ENCODE measurements at regions not wholly inside any gene's neighbourhood (a gene's known extent, or its start where the extent isn't known, plus 50 kb on each side); places are given as distances from the start of the nearest gene placed in this dataset.

GRCh38 chr9:82532504-82533180, 530.3 kb downstream of the RASEF start:
- Histone ChIP-seq H3K79me2 (ENCODE audit: control insufficient read depth, insufficient read depth, low read length) (no peaks in the 10 kb centered on the region), H3K4me2 (ENCODE audit: extremely low read depth, insufficient read depth, low read length) (no peak overlapping the region), H3K27me3 (ENCODE audit: control insufficient read depth, insufficient read depth, low read length) (no peaks in the 10 kb centered on the region), H3K27ac (ENCODE audit: insufficient read depth, low read length) (no peak overlapping the region), H3K36me3 (ENCODE audit: control insufficient read depth, insufficient read depth, low read length) (no peaks in the 10 kb centered on the region), H3K4me1 (ENCODE audit: control insufficient read depth, extremely low read depth, insufficient read depth, low read length) (no peaks in the 10 kb centered on the region), H4K20me1 (ENCODE audit: control insufficient read depth, extremely low read depth, insufficient read depth, low read length) (no peaks in the 10 kb centered on the region), H3K9me3 (ENCODE audit: control insufficient read depth, insufficient read depth, low read depth, low read length) (no peaks in the 10 kb centered on the region), H3K4me3 (replicated peaks in 1 of 4; ENCODE audit: control extremely low read depth in 1 of 4, insufficient read depth in 1 of 4, low read depth in 3 of 4, low read length in 4 of 4) (no peak overlapping the region), H3K9ac (ENCODE audit: insufficient read depth, low read length) (no peak overlapping the region), H2AFZ (ENCODE audit: low read length) (no peak overlapping the region)
- peak; percentile 14 to 39 for DNase-seq (ENCODE audit: low read depth in 2 of 2)
- TF ChIP-seq CTCF (conservative IDR thresholded peaks at IDR 0.05 in 1 of 2, IDR thresholded peaks at IDR 0.05 in 1 of 2; ENCODE audit: low read depth in 1 of 2, low read length in 2 of 2): peak in 1 of 2 donors; percentile 6
- no peak for TF ChIP-seq EZH2 (IDR thresholded peaks at IDR 0.05; ENCODE audit: low read length, missing control alignments)

GRCh38 chr9:82535432-82535998, 527.4 kb downstream of the RASEF start:
- peak in 1 of 2 donors; percentile 67 for DNase-seq (ENCODE audit: low read depth in 2 of 2)
- Histone ChIP-seq H3K9ac (ENCODE audit: insufficient read depth, low read length) (no peak overlapping the region), H3K36me3 (ENCODE audit: control insufficient read depth, insufficient read depth, low read length) (no peaks in the 10 kb centered on the region), H3K27ac (ENCODE audit: insufficient read depth, low read length) (no peak overlapping the region), H3K9me3 (ENCODE audit: control insufficient read depth, insufficient read depth, low read depth, low read length) (no peaks in the 10 kb centered on the region), H2AFZ (ENCODE audit: low read length) (no peak overlapping the region), H3K4me3 (replicated peaks in 1 of 4; ENCODE audit: control extremely low read depth in 1 of 4, insufficient read depth in 1 of 4, low read depth in 3 of 4, low read length in 4 of 4) (no peak overlapping the region), H3K4me2 (ENCODE audit: extremely low read depth, insufficient read depth, low read length) (no peak overlapping the region), H3K27me3 (ENCODE audit: control insufficient read depth, insufficient read depth, low read length) (no peaks in the 10 kb centered on the region), H4K20me1 (ENCODE audit: control insufficient read depth, extremely low read depth, insufficient read depth, low read length) (no peaks in the 10 kb centered on the region), H3K4me1 (ENCODE audit: control insufficient read depth, extremely low read depth, insufficient read depth, low read length) (no peaks in the 10 kb centered on the region), H3K79me2 (ENCODE audit: control insufficient read depth, insufficient read depth, low read length) (no peaks in the 10 kb centered on the region)
- TF ChIP-seq EZH2 (IDR thresholded peaks at IDR 0.05; ENCODE audit: low read length, missing control alignments) (no peak), CTCF (conservative IDR thresholded peaks at IDR 0.05 in 1 of 2, IDR thresholded peaks at IDR 0.05 in 1 of 2; ENCODE audit: low read depth in 1 of 2, low read length in 2 of 2) (no peak)

- no peaks in the 10 kb centered on the region for H3K4me1 ChIP-seq (ENCODE audit: control insufficient read depth, extremely low read depth, insufficient read depth, low read length)
- no peaks in the 10 kb centered on the region for H3K79me2 ChIP-seq (ENCODE audit: control insufficient read depth, insufficient read depth, low read length)
- H3K27me3 ChIP-seq (ENCODE audit: control insufficient read depth, insufficient read depth, low read length): no peaks in the 10 kb centered on the region
- H3K27ac ChIP-seq (ENCODE audit: insufficient read depth, low read length): no peak overlapping the region
- H3K4me3 ChIP-seq (replicated peaks in 1 of 4; ENCODE audit: control extremely low read depth in 1 of 4, insufficient read depth in 1 of 4, low read depth in 3 of 4, low read length in 4 of 4): no peak overlapping the region
- no peaks in the 10 kb centered on the region for H3K36me3 ChIP-seq (ENCODE audit: control insufficient read depth, insufficient read depth, low read length)
- H3K4me2 ChIP-seq (ENCODE audit: extremely low read depth, insufficient read depth, low read length): no peak overlapping the region
- no peak overlapping the region for H3K9ac ChIP-seq (ENCODE audit: insufficient read depth, low read length)
- no peaks in the 10 kb centered on the region for H4K20me1 ChIP-seq (ENCODE audit: control insufficient read depth, extremely low read depth, insufficient read depth, low read length)
- no peak for TF ChIP-seq CTCF (conservative IDR thresholded peaks at IDR 0.05 in 1 of 2, IDR thresholded peaks at IDR 0.05 in 1 of 2; ENCODE audit: low read depth in 1 of 2, low read length in 2 of 2)
- TF ChIP-seq EZH2 (IDR thresholded peaks at IDR 0.05; ENCODE audit: low read length, missing control alignments): no peak
- peak in 1 of 2 donors; percentile 74 for DNase-seq (ENCODE audit: low read depth in 2 of 2)
- H2AFZ ChIP-seq (ENCODE audit: low read length): no peak overlapping the region
- no peaks in the 10 kb centered on the region for H3K9me3 ChIP-seq (ENCODE audit: control insufficient read depth, insufficient read depth, low read depth, low read length)
Observed at GRCh38 chr9:82538634-82539033, 524.3 kb downstream of the RASEF start.
